GM18870 (cell line): ENCODE measurements at regions not wholly inside any gene's neighbourhood (a gene's known extent, or its start where the extent isn't known, plus 50 kb on each side); places are given as distances from the start of the nearest gene placed in this dataset.
A peak's percentile ranks its signal among the peaks of the same experiment; 100 is the strongest.

Experiments
- ATAC-seq: cut with Tn5 transposase; IDR thresholded peaks from one replicate; pipeline ENCODE4 v1.9.1; 2021; ENCODE audit warnings: moderate library complexity; ENCODE audit not compliant: unreplicated experiment

DNA sequence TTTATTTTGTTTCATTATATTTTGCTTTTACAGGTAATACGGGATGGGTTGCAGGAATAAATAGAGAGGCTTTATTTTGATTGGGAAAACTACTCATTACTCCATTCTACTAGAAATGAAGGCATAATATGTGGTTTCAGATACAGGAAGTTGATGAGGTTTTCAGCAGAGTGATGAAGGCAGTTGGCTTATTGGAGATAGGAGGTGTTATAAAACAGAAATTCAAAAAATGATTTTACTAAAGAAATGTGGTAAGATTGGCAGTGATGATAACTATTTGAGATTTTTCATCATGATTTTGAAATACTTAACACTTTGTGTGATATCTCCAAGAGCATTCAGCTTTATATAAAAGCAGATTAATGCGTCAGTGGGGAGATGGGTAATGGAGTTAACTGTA is 1445.7 kb upstream of the CADM2 start:
- ATAC-seq, result no peak

DNA sequence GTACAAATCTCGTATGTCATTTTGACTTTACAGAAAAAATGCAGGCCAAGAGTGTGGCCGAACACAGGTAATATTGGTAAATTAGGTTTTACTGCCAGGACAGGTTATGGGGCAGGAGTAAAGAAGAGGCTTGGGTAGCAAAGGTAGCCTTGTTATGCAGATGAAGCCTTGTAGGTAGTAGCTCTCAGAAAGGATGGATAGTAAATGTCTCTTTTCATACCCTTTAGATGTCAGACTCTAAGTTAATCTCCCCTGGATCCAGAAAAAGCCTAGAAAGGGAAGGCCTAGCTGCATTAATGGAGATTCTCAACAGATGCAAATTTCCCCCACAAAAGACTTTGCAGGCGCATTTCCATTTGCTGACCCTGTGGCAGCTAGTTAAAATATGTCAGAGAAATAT is 1445.1 kb upstream of the CADM2 start:
- ATAC-seq, result no peak

DNA sequence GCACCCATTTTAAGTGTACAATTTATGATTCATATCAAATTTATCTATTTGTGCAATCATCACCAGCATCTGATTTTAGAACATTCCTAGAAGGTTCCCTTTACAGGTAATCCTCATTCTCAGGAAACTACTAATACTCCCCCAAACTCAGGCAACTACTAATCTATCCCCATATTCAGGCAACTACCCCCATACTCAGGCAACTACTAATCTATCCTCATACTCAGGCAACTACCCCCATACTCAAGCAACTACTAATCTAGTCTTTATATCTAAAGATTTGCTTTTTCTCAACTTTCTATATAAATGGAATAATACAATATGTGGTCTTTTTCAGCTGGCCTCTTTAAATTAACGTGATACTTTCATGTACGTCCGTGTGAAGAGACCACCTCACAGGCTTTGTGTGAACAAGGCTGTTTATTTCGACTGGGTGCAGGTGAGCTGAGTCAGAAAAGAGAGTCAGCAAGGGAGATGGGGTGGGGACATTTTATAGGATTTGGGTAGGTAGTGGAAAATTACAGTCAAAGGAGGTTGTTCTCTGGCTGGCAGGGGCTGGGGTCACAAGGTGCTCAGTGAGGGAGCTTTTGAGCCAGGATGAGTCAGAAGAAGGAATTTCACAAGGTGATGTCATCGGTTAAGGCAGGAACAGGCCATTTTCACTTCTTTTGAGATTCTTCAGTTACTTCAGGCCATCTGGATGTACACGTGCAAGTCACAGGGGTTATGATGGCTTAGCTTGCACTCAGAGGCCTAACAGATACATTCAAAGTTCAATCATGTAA is 1444.5 kb upstream of the CADM2 start:
- ATAC-seq, result no peak

DNA sequence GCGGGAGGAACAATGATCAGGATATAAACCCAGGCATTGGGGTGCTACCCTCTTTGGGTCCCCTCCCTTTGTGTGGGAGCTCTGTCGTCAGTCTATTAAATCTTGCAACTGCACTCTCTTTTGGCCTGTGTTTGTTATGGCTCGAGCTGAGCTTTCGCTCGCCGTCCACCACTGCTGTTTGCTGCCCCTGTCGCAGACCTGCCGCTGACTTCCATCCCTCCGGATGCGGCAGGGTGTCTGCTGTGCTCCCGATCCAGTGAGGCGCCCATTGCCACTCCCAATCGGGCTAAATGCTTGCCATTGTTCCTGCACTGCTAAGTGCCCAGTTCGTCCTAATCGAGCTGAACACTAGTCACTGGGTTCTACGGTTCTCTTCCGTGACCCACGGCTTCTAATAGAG is 1443.7 kb upstream of the CADM2 start:
- no peak for ATAC-seq

DNA sequence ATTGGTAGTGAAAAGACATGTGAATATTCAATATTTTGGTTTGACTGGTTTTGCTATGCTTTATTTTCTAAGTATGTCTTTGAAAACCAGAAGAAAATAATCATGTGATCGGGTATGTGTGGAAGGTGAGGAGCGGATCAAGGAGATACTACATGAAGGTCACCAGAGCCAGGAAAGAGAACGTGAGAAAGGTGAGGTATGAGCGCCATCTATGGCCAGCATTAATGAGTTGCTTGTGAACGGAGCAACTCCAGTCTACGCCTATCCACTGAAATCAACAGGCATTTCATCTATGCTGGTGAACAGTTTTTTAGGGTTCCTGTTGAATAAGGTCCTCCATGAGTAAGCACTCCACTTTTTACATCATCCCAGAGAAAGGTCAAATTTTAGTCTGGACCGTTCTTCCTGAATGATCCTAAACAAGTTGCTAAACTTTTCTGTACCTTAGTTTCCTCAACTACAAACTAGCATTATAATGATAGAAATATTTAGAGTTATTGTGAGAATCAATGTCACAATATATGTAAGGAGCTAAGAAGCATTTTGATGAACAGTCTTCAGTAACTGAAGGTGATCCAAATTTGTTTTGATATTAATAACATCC is 1435.2 kb upstream of the CADM2 start:
- peak; percentile 94 for ATAC-seq

DNA sequence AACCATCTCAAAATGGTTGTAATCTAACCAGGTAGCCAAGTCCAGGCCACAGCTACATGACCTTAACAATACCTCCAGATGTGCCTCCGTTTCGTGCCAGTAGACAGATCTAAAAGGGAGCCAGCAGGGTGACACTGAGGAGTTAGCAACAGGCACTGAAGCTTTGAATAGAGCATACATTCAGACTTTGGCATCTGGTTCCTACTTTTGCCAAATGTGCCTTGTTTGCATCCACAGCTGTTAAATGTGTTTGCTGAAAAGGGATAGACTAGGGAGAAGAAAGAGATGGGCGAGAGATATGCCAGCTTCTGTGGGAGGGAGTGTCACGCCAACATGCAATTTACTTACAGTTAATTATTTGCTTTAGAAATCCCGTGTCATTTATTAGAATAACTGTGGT is 1433.9 kb upstream of the CADM2 start:
- ATAC-seq, result no peak

DNA sequence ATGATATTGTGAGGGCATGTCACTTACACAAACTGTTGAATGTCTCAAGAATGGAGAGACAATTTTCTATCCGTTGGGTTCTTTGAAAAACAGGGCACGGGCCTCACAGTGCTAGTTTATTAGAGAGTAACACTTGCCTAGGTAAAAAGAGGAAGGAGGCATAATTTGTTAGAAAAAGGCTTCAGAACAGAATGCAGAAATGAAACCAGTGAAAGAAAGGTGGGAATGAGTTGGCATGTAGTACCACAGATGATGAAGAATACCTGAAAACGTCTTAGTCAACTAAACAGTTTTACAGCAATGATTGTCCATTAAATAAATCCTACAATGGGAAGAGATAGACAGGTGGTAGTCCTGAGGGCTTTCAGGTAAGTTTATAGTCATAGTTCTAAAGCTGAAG is 1399.7 kb upstream of the CADM2 start:
- ATAC-seq, result no peak

DNA sequence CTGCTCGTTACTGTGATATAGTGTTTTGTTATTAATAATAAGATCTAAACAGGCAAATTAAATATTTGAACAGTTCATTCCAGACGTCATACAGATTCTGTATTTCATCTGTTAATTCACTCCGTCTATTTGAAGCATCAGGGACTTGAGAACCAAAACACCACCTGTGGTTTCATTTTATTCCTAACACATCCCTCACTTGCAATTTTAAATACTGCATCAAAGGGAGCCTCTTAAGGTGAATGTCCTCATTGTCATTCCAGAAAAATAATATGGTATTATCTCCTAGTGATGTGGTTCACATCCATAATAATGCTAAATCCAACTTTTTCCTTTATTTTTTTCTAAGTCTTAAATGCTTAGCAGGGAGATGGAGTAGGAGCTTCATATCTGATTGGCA is 1390.9 kb upstream of the CADM2 start:
- ATAC-seq, result no peak

DNA sequence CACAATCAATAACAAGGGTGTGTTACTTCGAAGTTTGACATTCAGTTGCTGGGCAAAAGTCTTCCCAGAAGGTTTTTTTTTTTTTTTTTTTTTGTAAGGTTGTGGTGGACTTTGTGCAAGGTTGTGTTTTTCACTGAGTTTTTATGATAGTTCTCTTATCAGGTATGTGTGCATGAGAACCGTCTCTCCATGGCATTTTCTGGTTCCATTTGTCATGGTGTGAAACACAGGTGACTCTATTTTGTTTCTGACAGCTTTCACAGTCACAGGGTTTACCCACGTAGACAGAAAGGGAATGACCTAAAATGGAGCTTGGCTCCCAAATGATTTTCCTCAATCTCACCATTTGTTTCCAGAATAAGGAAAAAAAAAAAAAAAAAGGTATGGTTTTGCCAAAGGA is 1377.2 kb upstream of the CADM2 start:
- no peak for ATAC-seq

DNA sequence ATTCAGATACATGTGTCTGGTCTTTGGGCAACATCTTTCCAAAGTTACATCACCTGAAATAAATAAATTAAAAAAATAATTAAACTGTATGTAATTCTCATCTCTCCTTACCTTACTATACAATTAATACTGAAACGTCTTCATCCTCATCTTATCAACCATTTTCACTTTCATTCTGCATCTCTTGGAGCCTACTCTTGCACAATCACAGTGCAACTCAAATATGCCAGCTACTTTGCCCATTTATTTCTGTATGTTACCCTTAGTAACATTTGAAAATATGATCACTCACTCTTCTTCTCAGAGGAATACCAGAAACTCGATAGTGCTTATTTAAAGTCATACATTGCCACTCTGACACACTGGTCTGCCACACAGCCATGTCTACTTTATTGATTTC is 1357.1 kb upstream of the CADM2 start:
- ATAC-seq, result no peak

DNA sequence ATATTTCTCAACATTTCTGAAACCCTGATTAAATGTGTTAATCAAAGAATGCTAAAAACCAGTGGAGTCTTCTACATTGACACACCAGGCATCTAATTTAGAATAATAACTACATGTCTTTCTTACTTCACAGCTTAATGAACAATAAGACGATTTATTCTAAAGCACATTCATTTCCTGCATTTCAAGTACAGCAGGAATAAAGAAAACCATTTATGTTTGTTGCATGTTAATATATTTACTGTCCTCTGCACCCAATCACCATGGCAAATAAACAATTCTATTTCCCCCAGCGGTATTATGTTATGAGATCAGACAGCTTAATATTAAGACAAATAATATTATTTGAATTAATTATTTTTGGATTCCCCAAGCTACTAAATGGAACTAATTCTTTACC is 1336.3 kb upstream of the CADM2 start:
- ATAC-seq, result no peak

DNA sequence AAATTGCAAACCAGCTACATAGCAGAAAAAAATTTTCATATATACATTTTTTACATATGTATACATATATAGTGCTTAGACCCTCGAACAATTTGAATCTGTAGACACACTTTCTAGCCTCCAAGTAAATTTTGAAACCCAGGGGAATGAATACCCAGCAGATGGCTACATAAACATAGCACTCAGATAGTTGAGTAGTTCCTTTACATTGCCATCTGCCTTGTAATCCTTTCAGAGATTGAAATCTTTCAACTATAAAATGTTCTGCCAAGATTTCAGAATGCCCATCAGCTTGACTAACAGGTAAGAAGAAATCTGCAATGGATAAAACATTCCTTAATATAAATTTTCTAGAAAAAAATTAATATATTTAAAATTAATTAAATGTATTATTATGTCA is 1333.5 kb upstream of the CADM2 start:
- no peak for ATAC-seq

DNA sequence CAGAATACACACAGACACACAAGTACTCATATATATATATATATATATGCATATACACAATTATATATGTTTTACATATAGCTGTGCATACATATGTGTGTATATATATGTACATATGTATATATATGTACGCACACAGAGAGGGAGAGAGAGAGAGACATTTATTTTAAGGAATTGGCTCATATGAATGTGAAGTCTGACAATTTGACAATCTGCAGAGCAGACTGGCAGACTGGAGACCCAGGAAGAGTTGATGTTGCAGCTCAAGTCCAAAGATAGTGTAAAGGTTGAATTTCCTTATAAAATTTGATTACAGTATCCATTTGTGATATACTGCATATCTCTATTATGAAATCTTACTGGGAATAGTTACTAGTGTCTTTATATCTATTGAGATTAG is 1330.3 kb upstream of the CADM2 start:
- ATAC-seq, result no peak

DNA sequence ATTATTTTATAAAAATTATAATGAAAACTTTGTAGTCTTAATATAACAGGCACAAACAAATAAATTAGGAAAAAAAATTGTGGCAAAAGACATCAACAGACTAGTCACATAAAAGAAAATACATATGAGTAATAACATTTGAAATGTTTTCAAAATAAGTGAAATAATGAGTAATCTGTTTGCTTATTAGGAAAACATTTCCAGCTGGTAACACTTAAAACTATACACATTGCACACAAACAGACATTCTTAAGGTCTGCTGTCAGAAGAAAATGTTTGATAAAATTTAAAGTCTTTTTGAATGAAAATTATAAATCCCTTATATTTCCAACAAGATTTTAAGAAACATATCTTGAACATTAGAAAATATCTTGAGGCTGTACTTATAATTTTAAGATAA is 1326.3 kb upstream of the CADM2 start:
- ATAC-seq, result no peak

DNA sequence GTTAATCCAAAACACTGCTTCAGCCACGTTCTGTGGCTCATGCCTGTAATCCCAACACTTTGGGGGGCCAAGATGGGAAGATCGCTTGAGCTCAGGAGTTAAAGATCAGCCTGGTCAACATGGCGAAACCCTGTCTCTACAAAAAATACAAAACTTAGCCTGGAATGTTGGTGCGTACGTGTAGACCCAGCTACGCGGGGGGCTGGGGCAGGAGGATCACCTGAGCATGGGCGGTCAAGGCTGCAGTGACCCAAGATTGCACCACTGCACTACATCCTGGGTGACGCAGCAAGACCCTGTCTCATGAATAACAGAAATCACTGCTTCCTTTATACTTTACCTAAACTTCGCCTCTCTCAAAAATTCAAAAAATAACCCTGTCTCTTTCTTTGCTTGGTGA is 1325.0 kb upstream of the CADM2 start:
- no peak for ATAC-seq

DNA sequence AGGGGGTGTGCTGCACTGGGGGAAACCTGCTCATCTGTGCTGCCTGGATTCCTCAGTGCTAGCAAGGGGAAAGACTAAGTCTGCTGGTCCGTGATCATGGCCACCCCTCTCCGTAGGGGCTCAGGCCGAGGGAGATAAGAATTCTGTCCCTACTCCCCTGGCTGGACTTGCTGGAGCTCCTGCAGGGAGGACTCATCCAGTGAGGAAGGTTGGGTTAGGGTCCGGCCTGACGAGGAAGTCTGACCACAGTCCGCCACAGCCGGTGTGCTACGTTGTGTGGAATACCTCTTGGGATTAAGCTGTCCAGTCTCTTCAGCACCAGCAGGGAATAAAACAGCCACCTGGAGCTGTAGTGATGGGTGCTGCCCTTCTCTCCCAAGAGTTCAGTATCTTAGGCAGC is 1309.1 kb upstream of the CADM2 start:
- no peak for ATAC-seq

DNA sequence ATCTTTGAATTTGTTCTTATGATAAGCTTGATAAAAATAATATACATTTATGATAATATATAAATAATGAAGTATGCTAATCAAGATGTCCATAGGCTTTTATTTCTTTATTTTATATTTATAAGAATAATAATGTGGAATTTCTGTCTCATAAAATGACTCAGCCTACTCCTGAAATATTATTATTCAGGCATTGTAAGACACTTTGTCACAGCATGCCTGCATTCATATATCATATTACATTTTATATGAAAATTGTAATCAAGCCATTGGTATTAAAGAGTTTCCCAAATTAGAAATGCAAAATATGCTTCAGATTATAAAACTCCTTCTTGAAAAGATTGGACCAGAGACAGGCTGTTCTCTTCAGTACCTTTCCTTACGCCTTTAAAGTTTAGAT is 1303.7 kb upstream of the CADM2 start:
- ATAC-seq, result no peak

DNA sequence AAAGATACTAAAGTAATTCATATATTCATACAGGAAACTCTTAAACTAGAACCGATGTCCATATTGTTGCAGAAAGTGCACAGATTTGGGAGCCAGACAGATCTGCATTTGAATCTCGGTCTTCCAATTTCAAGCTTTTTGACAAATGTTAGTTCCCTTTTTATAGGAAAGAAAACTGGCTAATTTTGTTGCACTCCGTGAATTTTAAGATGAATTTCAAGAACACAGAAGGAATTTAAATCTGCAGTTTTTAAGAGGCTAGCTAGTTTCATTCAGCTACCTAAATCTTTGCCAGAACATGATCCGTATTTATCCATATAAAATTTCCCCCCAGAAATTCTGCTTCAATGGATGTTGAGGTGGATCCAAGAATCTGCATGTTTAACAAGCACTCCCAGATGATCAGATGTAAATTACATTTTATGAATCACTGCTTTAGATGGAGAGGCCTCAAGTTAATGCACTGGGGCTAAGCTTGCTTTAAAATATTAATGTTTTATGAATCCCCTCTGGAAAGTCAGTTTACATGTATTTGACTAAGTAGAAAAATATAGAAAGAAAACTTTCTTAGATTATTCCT is 1296.3 kb upstream of the CADM2 start:
- ATAC-seq, result no peak

DNA sequence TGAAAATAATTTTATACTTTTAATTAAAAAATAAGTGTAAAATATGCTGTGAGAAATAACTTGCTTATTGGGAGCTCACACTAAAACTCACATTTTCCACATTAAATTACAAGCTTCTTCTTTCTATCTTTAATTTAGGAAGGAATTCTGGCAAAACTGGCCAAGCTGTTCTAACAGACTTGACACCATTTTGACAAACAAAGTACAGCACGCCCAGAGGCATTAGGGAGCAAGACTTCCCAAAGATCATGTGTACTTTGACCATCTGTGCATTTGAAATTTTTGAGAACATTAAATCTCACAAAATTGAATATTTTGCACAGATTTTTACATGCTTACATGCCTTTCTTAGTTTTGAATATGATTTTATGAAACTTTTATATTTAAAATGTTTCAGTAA is 1288.4 kb upstream of the CADM2 start:
- no peak for ATAC-seq

DNA sequence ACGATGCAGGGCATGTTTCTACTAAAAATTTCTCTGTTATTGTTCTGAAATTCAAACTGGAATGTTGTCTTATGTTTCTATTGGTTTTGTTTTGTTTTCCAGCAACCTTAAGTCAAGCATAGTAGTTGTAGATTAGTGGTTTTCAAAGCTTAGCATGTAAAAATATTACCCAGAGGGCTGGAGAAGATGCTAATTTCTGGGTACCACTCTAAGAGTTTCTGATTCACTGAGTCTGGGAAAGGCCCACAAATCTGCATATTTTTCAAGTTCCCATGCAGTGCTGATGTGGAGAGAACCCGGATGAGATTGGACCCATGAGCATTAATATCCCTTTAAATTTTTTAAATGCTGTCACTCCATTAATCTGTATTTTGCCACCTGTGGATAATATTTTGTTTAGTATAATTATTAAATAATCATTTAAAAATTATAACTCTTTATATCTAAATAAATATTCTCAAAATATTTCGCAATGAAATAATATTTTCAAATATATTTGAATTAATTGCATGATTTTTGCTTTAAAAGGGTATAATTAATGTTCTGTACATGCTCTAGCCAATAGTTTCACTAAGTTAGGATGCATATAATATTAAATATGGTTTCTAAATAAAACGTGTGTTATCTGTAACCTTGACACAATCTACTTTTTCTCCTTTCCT is 1274.7 kb upstream of the CADM2 start:
- no peak for ATAC-seq

DNA sequence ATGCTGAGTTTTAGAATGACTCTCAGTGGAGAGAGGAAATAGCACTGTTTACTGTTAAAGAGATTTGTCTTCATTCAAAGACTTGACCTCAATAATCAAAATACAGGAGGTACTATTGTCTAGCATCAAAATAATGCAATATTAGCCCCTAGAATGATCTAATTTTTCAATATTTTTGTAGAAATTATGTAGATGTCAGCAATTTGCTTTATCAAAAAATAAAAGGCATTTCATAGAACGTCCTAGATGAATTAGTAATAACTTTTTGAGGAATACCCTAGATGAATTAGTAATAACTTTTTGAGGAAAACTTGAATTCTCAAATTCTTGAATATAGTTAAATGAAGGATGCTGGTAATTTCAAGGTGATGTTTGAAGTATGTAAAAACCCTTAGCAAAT is 1252.1 kb upstream of the CADM2 start:
- no peak for ATAC-seq

DNA sequence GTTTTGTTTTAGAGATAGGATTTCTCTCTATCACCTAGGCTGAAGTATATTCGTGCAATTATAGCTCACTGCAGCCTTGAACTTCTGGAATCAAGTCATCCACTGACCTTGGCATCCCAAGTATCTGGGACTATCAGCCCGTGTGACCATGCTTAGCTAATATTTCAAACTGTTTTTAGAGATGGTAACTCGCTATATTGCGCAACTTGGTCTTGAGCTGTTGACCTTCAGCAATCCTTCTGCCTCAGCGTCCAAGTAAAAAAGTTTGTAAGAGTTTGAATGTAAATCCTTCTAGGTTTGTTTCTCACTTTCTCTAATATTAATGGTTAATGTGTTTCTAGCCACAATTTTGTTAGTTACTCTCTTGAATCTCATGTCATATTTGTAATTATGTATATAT is 1243.5 kb upstream of the CADM2 start:
- no peak for ATAC-seq
